ENCODE measurements at regions not wholly inside any gene's neighbourhood (a gene's known extent, or its start where the extent isn't known, plus 50 kb on each side); places are given as distances from the start of the nearest gene placed in this dataset.

- TF ChIP-seq CTCF (IDR thresholded peaks at IDR 0.05; ENCODE audit: poor library complexity) = no peak
- no peak for TF ChIP-seq EZH2 (IDR thresholded peaks at IDR 0.05; ENCODE audit: borderline replicate concordance)
- no peak for TF ChIP-seq EZH2phosphoT487 (IDR thresholded peaks at IDR 0.05; ENCODE audit: low read depth, severe bottlenecking, unreplicated experiment)
These were observed 269.1 kb downstream of the MTRR start for GRCh38 chr5:8137941-8138550.
